ENCODE measurements at regions not wholly inside any gene's neighbourhood (a gene's known extent, or its start where the extent isn't known, plus 50 kb on each side); places are given as distances from the start of the nearest gene placed in this dataset.

DNA sequence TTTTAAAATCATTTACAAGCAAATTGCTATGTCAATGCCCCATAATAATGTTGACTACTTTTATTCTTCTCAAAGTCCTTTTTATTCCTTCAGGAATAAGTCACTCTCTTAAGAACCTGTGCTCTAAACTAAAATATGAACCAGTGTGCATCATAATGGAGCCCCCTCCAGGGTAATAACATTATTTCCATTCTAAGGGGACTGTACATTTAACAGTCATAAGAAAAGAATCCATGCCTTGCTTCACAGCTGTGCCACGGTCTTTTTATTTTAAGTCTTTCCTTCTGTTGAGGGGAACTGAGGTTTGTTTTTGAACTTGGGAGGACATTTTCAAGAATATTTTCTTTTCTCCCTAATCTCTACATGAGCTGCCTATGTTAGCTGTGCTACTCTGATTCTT is 297.6 kb downstream of the MAN2A1 start:
- H3K4me3 ChIP-seq (ENCODE audit: low read depth, low read length), result no peak overlapping the region
- no peaks in the 10 kb centered on the region for H3K27me3 ChIP-seq (ENCODE audit: control insufficient read depth, insufficient read depth, low read length)
- TF ChIP-seq, protein P1, sequence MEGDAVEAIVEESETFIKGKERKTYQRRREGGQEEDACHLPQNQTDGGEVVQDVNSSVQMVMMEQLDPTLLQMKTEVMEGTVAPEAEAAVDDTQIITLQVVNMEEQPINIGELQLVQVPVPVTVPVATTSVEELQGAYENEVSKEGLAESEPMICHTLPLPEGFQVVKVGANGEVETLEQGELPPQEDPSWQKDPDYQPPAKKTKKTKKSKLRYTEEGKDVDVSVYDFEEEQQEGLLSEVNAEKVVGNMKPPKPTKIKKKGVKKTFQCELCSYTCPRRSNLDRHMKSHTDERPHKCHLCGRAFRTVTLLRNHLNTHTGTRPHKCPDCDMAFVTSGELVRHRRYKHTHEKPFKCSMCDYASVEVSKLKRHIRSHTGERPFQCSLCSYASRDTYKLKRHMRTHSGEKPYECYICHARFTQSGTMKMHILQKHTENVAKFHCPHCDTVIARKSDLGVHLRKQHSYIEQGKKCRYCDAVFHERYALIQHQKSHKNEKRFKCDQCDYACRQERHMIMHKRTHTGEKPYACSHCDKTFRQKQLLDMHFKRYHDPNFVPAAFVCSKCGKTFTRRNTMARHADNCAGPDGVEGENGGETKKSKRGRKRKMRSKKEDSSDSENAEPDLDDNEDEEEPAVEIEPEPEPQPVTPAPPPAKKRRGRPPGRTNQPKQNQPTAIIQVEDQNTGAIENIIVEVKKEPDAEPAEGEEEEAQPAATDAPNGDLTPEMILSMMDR (IDR thresholded peaks at IDR 0.05; ENCODE audit: insufficient read depth, low read length, severe bottlenecking), result no peak
- FAIRE-seq (no peak), DNase-seq (ENCODE audit: low read depth) (no peak)
- H3K36me3 ChIP-seq (ENCODE audit: control insufficient read depth, insufficient read depth, low read length), result no peaks in the 10 kb centered on the region

DNA sequence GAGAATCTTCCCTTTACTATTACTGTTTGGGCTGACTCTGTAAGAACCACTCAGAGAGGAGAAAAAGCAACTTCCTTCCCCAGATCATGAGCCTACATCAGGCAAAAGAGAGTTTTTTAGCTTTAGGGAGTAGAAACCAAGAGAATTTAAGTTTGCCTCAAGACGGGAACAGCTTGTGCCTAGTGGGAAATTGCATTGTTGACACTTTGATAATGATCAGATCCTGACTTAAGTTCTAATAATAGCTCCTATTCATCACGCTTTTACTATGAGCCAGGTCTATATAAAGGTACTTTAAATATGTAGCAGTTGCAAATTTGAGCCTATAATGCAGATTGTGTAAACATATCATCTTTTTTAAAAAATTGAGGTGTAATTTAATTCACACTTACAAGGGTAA is 298.2 kb downstream of the MAN2A1 start:
- Histone ChIP-seq H3K27me3 (ENCODE audit: control insufficient read depth, insufficient read depth, low read length) (no peaks in the 10 kb centered on the region), H3K4me3 (ENCODE audit: low read depth, low read length) (no peak overlapping the region), H3K36me3 (ENCODE audit: control insufficient read depth, insufficient read depth, low read length) (no peaks in the 10 kb centered on the region)
- FAIRE-seq, result no peak
- TF ChIP-seq, protein P1 (IDR thresholded peaks at IDR 0.05; ENCODE audit: insufficient read depth, low read length, severe bottlenecking), result no peak
- DNase-seq (ENCODE audit: low read depth), result no peak

DNA sequence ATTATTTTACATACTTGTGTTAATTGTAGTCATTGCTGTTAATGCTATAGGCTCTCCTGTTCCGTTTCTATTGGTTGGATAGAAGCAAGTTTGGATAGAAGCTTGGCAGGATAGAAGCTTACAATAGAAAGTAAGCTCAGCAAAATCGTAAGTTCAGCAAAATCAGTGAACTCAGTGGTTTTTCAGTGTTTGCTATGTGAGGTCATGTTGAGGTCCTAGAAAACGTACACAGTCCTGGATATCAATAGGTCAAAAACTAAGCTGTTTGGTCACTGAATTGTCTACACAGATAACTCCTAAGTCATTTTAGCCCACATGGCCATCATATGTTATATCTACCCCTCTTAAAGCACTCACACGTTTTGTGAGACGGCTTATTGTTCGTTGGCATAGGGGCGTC is 299.4 kb downstream of the MAN2A1 start:
- no peaks in the 10 kb centered on the region for H3K36me3 ChIP-seq (ENCODE audit: control insufficient read depth, insufficient read depth, low read length)
- no peaks in the 10 kb centered on the region for H3K27me3 ChIP-seq (ENCODE audit: control insufficient read depth, insufficient read depth, low read length)
- TF ChIP-seq, protein P1 (IDR thresholded peaks at IDR 0.05; ENCODE audit: insufficient read depth, low read length, severe bottlenecking), result no peak
- FAIRE-seq, result no peak
- H3K4me3 ChIP-seq (ENCODE audit: low read depth, low read length), result no peak overlapping the region
- DNase-seq (ENCODE audit: low read depth), result no peak

DNA sequence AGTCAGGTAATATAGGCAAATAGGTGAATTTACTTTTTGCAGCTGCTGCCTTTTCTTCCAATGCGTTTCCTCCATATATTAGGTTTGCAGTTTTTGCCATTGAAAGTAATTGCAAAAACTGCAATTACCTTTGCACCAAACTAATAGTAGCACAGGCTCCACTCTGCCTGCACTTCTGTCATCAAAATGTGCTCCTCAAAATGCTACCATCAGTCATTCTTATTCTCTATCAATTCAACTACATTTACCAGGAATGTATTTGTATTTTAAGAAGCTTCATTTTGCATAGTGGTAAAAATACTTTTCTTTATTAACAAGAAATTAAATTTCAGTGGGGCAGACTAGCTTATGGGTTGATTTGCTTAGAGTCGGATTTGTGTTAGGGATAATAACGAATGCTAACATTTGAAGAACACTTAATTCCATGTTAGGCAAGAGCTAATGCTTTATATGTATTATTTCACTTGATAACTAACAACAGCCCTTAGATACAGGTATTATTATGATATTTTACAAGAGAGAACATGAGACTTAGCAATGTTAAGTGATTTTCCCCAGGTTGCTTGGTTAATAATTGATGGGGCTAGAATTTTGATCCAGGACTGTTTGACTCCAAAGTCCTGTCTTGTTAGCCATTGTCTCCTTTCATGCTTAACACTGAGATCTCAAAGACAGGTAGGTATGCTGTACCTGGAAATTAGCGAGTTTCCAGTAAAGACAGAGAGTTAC is 300.4 kb downstream of the MAN2A1 start:
- TF ChIP-seq, protein P1 (IDR thresholded peaks at IDR 0.05; ENCODE audit: insufficient read depth, low read length, severe bottlenecking), result no peak
- DNase-seq (ENCODE audit: low read depth) (no peak), FAIRE-seq (no peak)
- H3K4me3 ChIP-seq (ENCODE audit: low read depth, low read length), result no peak overlapping the region
- H3K27me3 ChIP-seq (ENCODE audit: control insufficient read depth, insufficient read depth, low read length), result no peaks in the 10 kb centered on the region
- H3K36me3 ChIP-seq (ENCODE audit: control insufficient read depth, insufficient read depth, low read length), result no peaks in the 10 kb centered on the region

DNA sequence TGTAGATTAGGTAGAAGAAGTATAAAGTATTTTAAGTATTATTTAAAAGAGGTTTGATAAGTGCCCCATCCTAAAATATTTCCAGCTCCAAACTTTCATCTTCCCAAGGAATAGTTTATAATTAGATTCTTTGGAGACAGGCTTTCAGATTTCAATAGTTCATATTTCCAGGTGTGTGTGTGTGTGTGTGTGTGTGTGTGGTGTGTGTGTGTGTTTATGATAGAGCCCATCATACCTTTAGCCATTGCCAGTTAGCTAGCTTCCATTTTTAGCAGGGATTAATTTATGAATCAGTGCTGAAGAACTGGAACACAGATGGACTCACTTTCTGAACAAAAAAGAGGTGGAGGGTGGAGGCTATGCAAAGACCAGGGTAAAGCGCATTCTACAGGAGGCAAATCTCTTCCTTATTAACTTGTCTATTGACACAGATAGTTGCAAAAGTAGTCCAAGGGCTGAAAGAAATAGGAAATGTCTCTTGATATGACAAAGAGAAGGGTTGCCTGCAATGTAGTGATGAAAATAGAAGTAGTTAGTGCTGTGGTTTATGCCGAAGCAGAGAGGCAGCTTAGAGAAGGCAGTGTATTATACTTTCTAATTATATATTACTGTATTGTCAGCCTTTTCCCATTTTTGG is 301.1 kb downstream of the MAN2A1 start:
- Histone ChIP-seq H3K4me3 (ENCODE audit: low read depth, low read length) (no peak overlapping the region), H3K36me3 (ENCODE audit: control insufficient read depth, insufficient read depth, low read length) (no peaks in the 10 kb centered on the region), H3K27me3 (ENCODE audit: control insufficient read depth, insufficient read depth, low read length) (no peaks in the 10 kb centered on the region)
- TF ChIP-seq, protein P1 (IDR thresholded peaks at IDR 0.05; ENCODE audit: insufficient read depth, low read length, severe bottlenecking), result no peak
- DNase-seq (ENCODE audit: low read depth) (no peak), FAIRE-seq (no peak)
